D721Med (cell line): ENCODE measurements at regions not wholly inside any gene's neighbourhood (a gene's known extent, or its start where the extent isn't known, plus 50 kb on each side); places are given as distances from the start of the nearest gene placed in this dataset.

ENCODE experiments used
- DNase-seq: peaks from one replicate; pipeline ENCODE4 v3.0.0; 2011; ENCODE audit warnings: low spot score; ENCODE audit not compliant: insufficient read length
- FAIRE-seq: peaks from 2 replicates; lab custom pipeline; 2011; peaks lifted over from hg19 to GRCh38; lab: Jason Lieb, UNC
- TF ChIP-seq, protein P1 (sequence below): IDR thresholded peaks from 2 replicates; pipeline ENCODE4 v1.5.1; 2012; ENCODE audit warnings: mild to moderate bottlenecking, control low read depth; ENCODE audit not compliant: insufficient read depth; ENCODE audit errors: missing control alignments

DNA sequence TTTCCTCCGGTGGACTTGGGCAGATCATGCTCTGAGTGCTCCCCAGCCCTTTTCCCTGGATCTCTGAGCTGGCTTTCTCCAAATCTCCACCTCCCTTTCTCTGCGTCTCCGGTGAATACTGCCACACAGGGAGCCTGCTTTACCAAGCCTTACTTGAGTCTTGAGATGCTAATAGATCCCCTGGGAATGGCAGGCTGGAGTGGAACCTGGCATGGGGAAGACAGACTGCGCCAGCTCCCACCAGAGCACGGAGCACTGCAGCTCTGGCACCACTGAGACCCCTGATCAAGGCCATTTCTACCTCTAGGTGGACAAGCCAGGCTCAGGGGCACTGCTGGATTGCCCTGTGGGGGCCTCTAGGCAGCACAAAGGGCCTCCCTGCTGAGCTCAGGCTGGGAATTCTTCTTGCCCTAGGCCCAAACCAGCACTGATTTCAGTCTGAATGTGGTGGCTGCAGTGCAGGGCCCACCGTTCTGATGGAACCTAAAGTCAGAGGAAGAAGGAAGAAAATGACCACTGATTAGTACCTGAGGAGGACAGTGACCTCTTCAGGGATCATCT, 74.3 kb upstream of the CRHR1 start:
- DNase-seq (no peak), FAIRE-seq (no peak)
- TF ChIP-seq, protein P1, sequence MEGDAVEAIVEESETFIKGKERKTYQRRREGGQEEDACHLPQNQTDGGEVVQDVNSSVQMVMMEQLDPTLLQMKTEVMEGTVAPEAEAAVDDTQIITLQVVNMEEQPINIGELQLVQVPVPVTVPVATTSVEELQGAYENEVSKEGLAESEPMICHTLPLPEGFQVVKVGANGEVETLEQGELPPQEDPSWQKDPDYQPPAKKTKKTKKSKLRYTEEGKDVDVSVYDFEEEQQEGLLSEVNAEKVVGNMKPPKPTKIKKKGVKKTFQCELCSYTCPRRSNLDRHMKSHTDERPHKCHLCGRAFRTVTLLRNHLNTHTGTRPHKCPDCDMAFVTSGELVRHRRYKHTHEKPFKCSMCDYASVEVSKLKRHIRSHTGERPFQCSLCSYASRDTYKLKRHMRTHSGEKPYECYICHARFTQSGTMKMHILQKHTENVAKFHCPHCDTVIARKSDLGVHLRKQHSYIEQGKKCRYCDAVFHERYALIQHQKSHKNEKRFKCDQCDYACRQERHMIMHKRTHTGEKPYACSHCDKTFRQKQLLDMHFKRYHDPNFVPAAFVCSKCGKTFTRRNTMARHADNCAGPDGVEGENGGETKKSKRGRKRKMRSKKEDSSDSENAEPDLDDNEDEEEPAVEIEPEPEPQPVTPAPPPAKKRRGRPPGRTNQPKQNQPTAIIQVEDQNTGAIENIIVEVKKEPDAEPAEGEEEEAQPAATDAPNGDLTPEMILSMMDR, result no peak

DNA sequence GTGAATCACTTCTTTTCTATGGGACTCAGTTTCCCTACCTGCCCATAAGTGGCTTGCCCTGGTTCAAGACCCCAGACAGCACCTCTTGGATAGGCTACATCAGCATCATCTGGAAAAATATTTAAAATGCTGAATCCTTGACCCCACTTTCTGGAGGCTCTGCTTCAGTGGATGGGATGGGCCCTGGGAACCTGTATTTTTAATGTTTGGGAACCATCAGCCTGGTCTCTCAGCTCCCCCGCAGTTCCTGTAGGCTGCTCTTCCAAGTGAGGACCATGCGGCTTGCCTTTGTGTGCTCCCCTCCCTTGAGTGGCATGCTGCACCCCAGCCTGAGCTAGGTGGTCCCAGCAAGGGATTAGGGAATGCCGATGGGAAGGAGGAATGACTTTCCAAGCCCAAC, 68.3 kb upstream of the CRHR1 start:
- FAIRE-seq, result no peak
- DNase-seq, result no peak
- TF ChIP-seq, protein P1, result no peak

DNA sequence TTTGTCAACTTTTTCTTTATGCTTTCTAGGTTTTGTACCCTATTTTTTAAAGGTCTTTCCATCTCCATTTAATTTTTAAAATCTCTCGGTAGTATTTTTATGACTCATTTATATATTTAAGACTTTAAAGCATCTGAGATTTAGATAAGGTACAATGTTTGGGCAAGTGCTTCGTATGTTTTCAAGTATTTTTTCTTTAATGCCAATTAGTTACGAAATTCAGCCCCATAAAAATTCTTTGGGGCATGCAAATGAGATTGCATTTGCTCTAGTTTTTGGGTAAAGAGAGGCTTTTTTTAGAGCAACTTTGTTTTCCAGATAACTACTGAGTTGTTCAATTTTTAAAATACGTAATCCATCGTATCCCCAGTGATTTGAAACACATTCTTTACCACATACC, 65.3 kb upstream of the CRHR1 start:
- FAIRE-seq (no peak), DNase-seq (no peak)
- TF ChIP-seq, protein P1, result no peak

DNA sequence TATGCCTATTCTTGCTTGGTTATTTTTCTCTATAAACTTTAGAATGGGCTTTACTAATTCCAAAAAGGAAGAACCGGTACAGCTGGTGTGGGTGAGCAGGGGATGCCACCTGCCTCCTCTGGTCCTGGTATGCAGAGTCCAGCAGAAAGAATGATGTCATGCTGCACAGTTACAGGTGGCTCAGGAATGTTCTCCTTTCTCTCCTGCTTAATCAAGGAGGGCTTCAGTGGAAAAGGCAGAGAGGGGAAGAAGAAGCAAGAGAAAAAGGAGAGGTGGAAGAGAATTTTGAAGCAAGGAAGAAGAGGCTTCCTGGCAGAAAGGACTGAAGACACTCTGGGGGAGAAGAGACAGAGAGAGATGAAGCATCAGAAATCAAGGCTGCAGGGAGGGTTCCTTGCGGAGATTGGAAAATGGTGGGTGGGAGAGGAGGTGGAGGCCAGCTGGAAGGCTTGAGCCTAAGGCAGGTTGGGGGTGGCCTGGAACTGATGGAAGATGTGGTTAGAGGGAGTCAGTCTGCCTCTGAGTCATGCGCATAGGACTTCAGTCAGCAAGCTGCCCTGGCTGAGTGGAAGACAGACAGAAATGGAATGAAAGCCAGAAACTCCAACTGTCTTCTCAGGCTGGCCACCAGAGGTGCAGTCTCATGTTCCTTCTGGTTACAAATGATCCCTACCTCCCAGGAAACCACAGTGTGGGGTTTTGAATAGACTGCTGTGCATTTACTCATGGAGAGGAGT, 64.6 kb upstream of the CRHR1 start:
- DNase-seq (no peak), FAIRE-seq (no peak)

DNA sequence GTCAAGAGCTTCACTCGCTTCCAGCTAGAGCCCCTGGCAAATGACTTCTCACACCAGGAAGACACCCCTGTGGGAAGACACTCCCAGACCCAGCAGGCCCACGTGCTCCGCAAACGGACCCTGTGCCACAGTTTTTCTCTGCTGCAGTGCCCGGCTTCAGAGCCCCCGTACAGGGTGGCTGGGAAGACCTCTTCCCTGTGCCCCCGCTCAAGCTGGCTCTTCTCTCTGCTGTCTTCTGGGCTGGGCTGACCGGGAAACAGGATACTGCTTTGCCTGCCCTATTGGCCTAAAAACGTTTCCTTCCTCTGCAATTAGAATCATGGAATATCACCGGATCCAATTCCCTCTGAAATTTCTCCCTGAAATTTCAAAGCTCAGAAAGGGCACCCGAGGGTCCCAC, 63.7 kb upstream of the CRHR1 start:
- no peak for DNase-seq
- no peak for FAIRE-seq
- TF ChIP-seq, protein P1, result no peak

More for the DNA sequence above, 64.6 kb upstream of the CRHR1 start:
- TF ChIP-seq, protein P1, result peak; percentile 19

DNA sequence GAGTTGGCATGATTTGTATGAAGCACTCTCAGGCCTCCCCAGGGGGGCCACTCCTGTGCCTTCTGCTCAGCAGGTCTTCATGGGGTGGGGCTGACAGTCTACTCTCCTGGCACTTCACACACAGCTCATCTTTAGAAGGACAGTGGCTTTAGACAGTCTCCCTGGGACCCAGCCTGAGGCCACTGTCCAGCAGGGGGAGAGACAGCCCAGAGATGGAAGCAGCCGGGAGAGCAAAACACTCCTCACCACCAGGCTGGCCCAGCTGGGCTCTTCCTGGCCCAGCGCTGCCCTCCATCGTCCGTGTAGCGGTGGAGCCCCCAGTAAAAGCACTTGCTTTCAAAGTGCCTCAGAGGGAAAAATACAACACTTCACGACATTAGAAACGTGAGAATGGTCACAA, 62.0 kb upstream of the CRHR1 start:
- FAIRE-seq (no peak), DNase-seq (no peak)
- TF ChIP-seq, protein P1, result peak; percentile 42

DNA sequence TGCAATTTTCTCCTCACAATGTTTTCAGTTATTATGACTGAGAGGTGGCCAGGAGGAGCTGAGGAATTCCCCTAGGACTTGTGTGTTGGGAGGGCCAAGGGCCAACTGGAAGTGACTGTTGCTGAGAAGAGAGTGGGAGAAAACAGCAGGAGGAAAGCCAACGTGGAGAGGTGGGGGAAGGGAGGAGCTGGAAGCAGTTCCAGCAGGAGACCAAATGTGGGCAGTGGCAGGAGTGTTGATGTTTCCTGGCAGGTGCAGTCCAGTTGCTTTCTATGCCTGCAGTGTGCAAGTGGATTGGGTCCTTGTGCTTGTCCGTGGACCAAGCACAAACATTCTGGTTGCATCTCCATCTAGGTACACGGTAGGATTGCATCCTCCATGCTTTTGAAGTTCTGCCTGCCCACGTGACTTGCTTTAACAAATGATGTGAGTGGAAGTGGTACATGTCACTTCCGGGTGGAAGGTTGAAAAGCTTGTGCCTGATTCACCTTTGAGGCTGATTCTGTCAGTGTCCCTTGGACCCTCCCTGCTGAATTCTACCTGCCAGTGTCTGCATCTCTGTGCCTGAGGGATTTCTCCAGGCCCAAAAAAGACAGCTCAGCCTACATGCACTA, 54.7 kb upstream of the CRHR1 start:
- TF ChIP-seq, protein P1, result no peak
- no peak for FAIRE-seq
- no peak for DNase-seq
